H9 (cell line): ENCODE measurements at regions not wholly inside any gene's neighbourhood (a gene's known extent, or its start where the extent isn't known, plus 50 kb on each side); places are given as distances from the start of the nearest gene placed in this dataset.

ENCODE experiments used
- DNase-seq: peaks from one replicate; pipeline ENCODE4 v3.0.0-alpha.2; 2017
- H2AFZ ChIP-seq: one replicate; pipeline ENCODE4 v1.6.1; 2013; ENCODE audit warnings: mild to moderate bottlenecking, low read length, control low read depth, moderate library complexity
- H2AK5ac ChIP-seq: 2 replicates; pipeline ENCODE4 v1.6.1; 2013; ENCODE audit warnings: low read length, control low read depth, mixed read lengths; ENCODE audit not compliant: insufficient read length
- H2BK120ac ChIP-seq: one replicate; pipeline ENCODE4 v1.6.1; 2013; ENCODE audit warnings: low read depth, mild to moderate bottlenecking, low read length, control low read depth, inconsistent platforms; ENCODE audit not compliant: poor library complexity, severe bottlenecking
- H2BK12ac ChIP-seq: 2 replicates; pipeline ENCODE4 v1.6.1; 2013; ENCODE audit warnings: low read length, control low read depth, mixed read lengths, low read depth; ENCODE audit not compliant: insufficient read length
- H2BK15ac ChIP-seq: 2 replicates; pipeline ENCODE4 v1.6.1; 2013; ENCODE audit warnings: low read depth, low read length, control low read depth
- H2BK20ac ChIP-seq: one replicate; pipeline ENCODE4 v1.6.1; 2013; ENCODE audit warnings: low read depth, mild to moderate bottlenecking, low read length, control low read depth, inconsistent platforms; ENCODE audit not compliant: poor library complexity, severe bottlenecking
- H2BK5ac ChIP-seq: 2 replicates; pipeline ENCODE4 v1.6.1; 2013; ENCODE audit warnings: low read length, control low read depth, mixed read lengths; ENCODE audit not compliant: insufficient read length
- H3K14ac ChIP-seq: 2 replicates; pipeline ENCODE4 v1.6.1; 2013; ENCODE audit warnings: low read length, control low read depth; ENCODE audit not compliant: insufficient read depth
- H3K18ac ChIP-seq: 2 replicates; pipeline ENCODE4 v1.6.1; 2013; ENCODE audit warnings: low read depth, mild to moderate bottlenecking, mixed read lengths, low read length, control low read depth; ENCODE audit not compliant: insufficient read length
- H3K23ac ChIP-seq: 2 replicates; pipeline ENCODE4 v1.6.1; 2013; ENCODE audit warnings: low read length, control low read depth, mixed read lengths, low read depth; ENCODE audit not compliant: insufficient read length
- H3K23me2 ChIP-seq: 2 replicates; pipeline ENCODE4 v1.6.1; 2013; ENCODE audit warnings: low read depth, mild to moderate bottlenecking, mixed read lengths, low read length, control low read depth; ENCODE audit not compliant: insufficient read length, poor library complexity, severe bottlenecking
- H3K27ac ChIP-seq: 2 replicates; pipeline ENCODE4 v1.5.1; 2013; ENCODE audit warnings: low read length, control low read depth, mixed read lengths, low read depth; ENCODE audit not compliant: insufficient read length
- H3K27me3 ChIP-seq: 2 replicates; pipeline ENCODE4 v1.6.1; 2013; ENCODE audit warnings: low read length, control low read depth, inconsistent platforms; ENCODE audit not compliant: insufficient read depth
- H3K4ac ChIP-seq: 2 replicates; pipeline ENCODE4 v1.6.1; 2013; ENCODE audit warnings: low read depth, mild to moderate bottlenecking, control low read depth, inconsistent platforms, low read length, moderate library complexity
- H3K4me1 ChIP-seq: 2 replicates; pipeline ENCODE4 v1.6.1; 2013; ENCODE audit warnings: low read length, control low read depth, inconsistent platforms; ENCODE audit not compliant: insufficient read depth
- H3K4me2 ChIP-seq: 2 replicates; pipeline ENCODE4 v1.6.1; 2013; ENCODE audit warnings: low read length, control low read depth, mixed read lengths; ENCODE audit not compliant: insufficient read length, insufficient read depth
- H3K56ac ChIP-seq: 2 replicates; pipeline ENCODE4 v1.6.1; 2013; ENCODE audit warnings: low read depth, mild to moderate bottlenecking, mixed read lengths, low read length, control low read depth; ENCODE audit not compliant: insufficient read length
- H3K79me1 ChIP-seq: 2 replicates; pipeline ENCODE4 v1.6.1; 2013; ENCODE audit warnings: low read depth, mild to moderate bottlenecking, moderate library complexity, low read length, control low read depth, inconsistent platforms; ENCODE audit not compliant: insufficient read depth, poor library complexity, severe bottlenecking
- H3K79me2 ChIP-seq: 2 replicates; pipeline ENCODE4 v1.6.1; 2013; ENCODE audit warnings: low read length, control low read depth, inconsistent platforms; ENCODE audit not compliant: insufficient read depth
- H3K9ac ChIP-seq: 2 replicates; pipeline ENCODE4 v1.6.1; 2013; ENCODE audit warnings: low read length, control low read depth, mixed read lengths; ENCODE audit not compliant: insufficient read length; ENCODE audit errors: extremely low read depth
- H3K9me3 ChIP-seq: one replicate; pipeline ENCODE4 v1.6.1; 2013; ENCODE audit warnings: low read depth, low read length, inconsistent platforms; ENCODE audit not compliant: control insufficient read depth
- H3T11ph ChIP-seq: one replicate; pipeline ENCODE4 v1.6.1; 2013; ENCODE audit warnings: mild to moderate bottlenecking, low read length, control low read depth, inconsistent platforms
- H4K20me1 ChIP-seq: one replicate; pipeline ENCODE4 v1.6.1; 2013; ENCODE audit not compliant: control insufficient read depth, insufficient read length, insufficient read depth
- H4K5ac ChIP-seq: 2 replicates; pipeline ENCODE4 v1.6.1; 2013; ENCODE audit warnings: low read depth, mild to moderate bottlenecking, mixed read lengths, low read length, control low read depth; ENCODE audit not compliant: insufficient read length
- H4K8ac ChIP-seq: replicated peaks from 2 replicates; pipeline ENCODE4 v1.6.1; 2013; ENCODE audit warnings: low read length, control low read depth, mixed read lengths, low read depth; ENCODE audit not compliant: insufficient read length
- H4K91ac ChIP-seq: 2 replicates; pipeline ENCODE4 v1.6.1; 2013; ENCODE audit warnings: low read depth, mild to moderate bottlenecking, moderate library complexity, mixed read lengths, low read length, control low read depth; ENCODE audit not compliant: insufficient read length
- H3K27ac Mint-ChIP-seq, 3 experiments: 2 replicates in 2 of 3; 3 replicates in 1 of 3; pipeline ENCODE4 v1.8.0; 2020 to 2021; ENCODE audit warnings: mixed read lengths in 3 of 3, mild to moderate bottlenecking in 1 of 3, moderate library complexity in 1 of 3
- H3K27me3 Mint-ChIP-seq: 2 replicates; pipeline ENCODE4 v1.8.0; 2021; ENCODE audit warnings: low read depth, mild to moderate bottlenecking, moderate library complexity, mixed read lengths
- H3K36me3 Mint-ChIP-seq, 3 experiments: 2 replicates in 2 of 3; 3 replicates in 1 of 3; pipeline ENCODE4 v1.8.0; 2020 to 2021; ENCODE audit warnings: low read depth in 3 of 3, mixed read lengths in 3 of 3; ENCODE audit not compliant: insufficient read depth in 1 of 3
- H3K4me1 Mint-ChIP-seq, 2 experiments: 2 replicates each; pipeline ENCODE4 v1.8.0; 2020; ENCODE audit warnings: mixed read lengths in 2 of 2
- H3K4me3 Mint-ChIP-seq, 2 experiments: 2 replicates in 1 of 2; 3 replicates in 1 of 2; pipeline ENCODE4 v1.8.0; 2020 to 2021; ENCODE audit warnings: mild to moderate bottlenecking in 2 of 2, mixed read lengths in 2 of 2, moderate library complexity in 1 of 2
- H3K9me3 Mint-ChIP-seq, 2 experiments: 2 replicates in 1 of 2; 3 replicates in 1 of 2; pipeline ENCODE4 v1.8.0; 2020; ENCODE audit warnings: mild to moderate bottlenecking in 2 of 2, mixed read lengths in 2 of 2, moderate library complexity in 1 of 2
- CTCF ChIP-seq: fragments of 200-600 bp; sonication (generic); conservative IDR thresholded peaks from 3 replicates; pipeline ENCODE4 v1.8.0; 2021; ENCODE audit warnings: antibody characterized with exemption, mild to moderate bottlenecking

DNA sequence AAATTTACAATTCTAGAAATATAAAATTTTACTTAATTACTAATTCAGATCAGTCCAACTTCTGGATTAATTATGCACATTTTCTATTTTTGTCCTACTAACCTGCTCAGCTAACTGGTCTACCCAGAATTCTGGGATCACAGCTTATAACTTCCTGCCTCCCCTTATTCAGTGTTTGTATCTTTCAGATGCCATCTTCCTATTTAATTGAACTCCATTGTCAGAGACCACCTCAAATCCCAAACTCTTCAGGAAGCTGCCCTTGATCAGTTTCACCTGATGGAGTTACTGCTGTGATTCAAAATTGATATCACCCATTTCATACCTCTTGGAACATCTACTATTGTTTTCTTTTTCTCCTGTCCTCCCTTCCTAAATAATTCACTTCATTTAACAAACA is 259.2 kb downstream of the WDR11 start:
- no peak overlapping the region for H2AFZ ChIP-seq
- H2BK120ac ChIP-seq = no peak overlapping the region
- H4K20me1 ChIP-seq = no peaks in the 10 kb centered on the region
- no peaks in the 10 kb centered on the region for H3K9me3 ChIP-seq
- H3K23me2 ChIP-seq = no peaks in the 10 kb centered on the region
- H3K79me1 ChIP-seq = no peaks in the 10 kb centered on the region
- no peaks in the 10 kb centered on the region for H3K4me1 ChIP-seq
- no peak overlapping the region for H3K9ac ChIP-seq
- no peak overlapping the region for H3K23ac ChIP-seq
- no peak overlapping the region for H2BK12ac ChIP-seq
- Mint-ChIP-seq H3K36me3 (no peaks in the 10 kb centered on the region), H3K9me3 (no peaks in the 10 kb centered on the region), H3K27me3 (no peaks in the 10 kb centered on the region; the same call in none of the 2 replicates), H3K4me1 (peaks cover 19 to 22% of the 10 kb centered on the region in 2 experiments), H3K4me3 (no peak overlapping the region), H3K27ac (no peak overlapping the region)
- H2BK20ac ChIP-seq = no peak overlapping the region
- no peak overlapping the region for H4K91ac ChIP-seq
- no peak overlapping the region for H3K14ac ChIP-seq
- no peak overlapping the region for H3K4me2 ChIP-seq
- H2BK15ac ChIP-seq = no peak overlapping the region
- no peak overlapping the region for H3T11ph ChIP-seq
- DNase-seq = no peak
- no peak overlapping the region for H3K27ac ChIP-seq
- no peak overlapping the region for H2AK5ac ChIP-seq
- H3K56ac ChIP-seq = no peak overlapping the region
- H3K27me3 ChIP-seq = no peaks in the 10 kb centered on the region
- H3K4ac ChIP-seq = no peak overlapping the region
- H4K8ac ChIP-seq = no peak overlapping the region
- TF ChIP-seq CTCF = no peak
- H2BK5ac ChIP-seq = no peak overlapping the region
- H3K79me2 ChIP-seq = no peaks in the 10 kb centered on the region
- H4K5ac ChIP-seq = no peak overlapping the region
- H3K18ac ChIP-seq = no peak overlapping the region
